B cell (primary cell): ENCODE measurements at regions not wholly inside any gene's neighbourhood (a gene's known extent, or its start where the extent isn't known, plus 50 kb on each side); places are given as distances from the start of the nearest gene placed in this dataset.

Experiments used
- ATAC-seq: fragments of 200-7000 bp; cut with Tn5 transposase; one replicate; pipeline ENCODE4 v1.10.0; 2021; ENCODE audit warnings: low read depth, mild to moderate bottlenecking, moderate number of reproducible peaks, moderate library complexity
- CTCF ChIA-PET: fragments of 350-600 bp; sonication (Branson Sonifier 250); formaldehyde crosslinking; loops from one replicate; lab custom pipeline; 2021; ENCODE audit warnings: antibody characterized with exemption, inconsistent platforms; lab: Charles Lee
- POLR2A ChIA-PET: fragments of 350-600 bp; sonication (Branson Sonifier 250); formaldehyde crosslinking; loops from one replicate; lab custom pipeline; 2021; ENCODE audit warnings: antibody characterized with exemption; lab: Charles Lee
- DNase-seq: peaks from one replicate; pipeline ENCODE4 v3.0.0; 2013
- H2AFZ ChIP-seq: 2 replicates; pipeline ENCODE4 v1.6.1; 2012; ENCODE audit warnings: mild to moderate bottlenecking, low read depth, low read length; ENCODE audit not compliant: insufficient read depth, poor library complexity, severe bottlenecking
- H3K27ac ChIP-seq, 2 donors: 1 replicate in 1 of 2; 2 replicates in 1 of 2; pipeline ENCODE4 v1.5.1; 2012 to 2013; ENCODE audit warnings: low read length in 2 of 2, mild to moderate bottlenecking in 2 of 2, moderate library complexity in 1 of 2
- H3K27me3 ChIP-seq, 4 experiments: fragments of 200-600 bp in 1 of 4; sonication (generic) in 1 of 4; replicated peaks in 1 of 4; 1 replicate in 2 of 4; 2 replicates in 2 of 4; pipeline versions ENCODE4 v1.6.1 to v1.7.0; 2013 to 2016; ENCODE audit warnings: low read length in 3 of 4, mild to moderate bottlenecking in 2 of 4, mixed read lengths in 1 of 4, moderate library complexity in 1 of 4; ENCODE audit not compliant: insufficient read depth in 4 of 4, control insufficient read depth in 3 of 4; ENCODE audit errors: control extremely low read depth in 1 of 4
- H3K36me3 ChIP-seq, 2 experiments: replicated peaks in 1 of 2; 1 replicate in 1 of 2; 2 replicates in 1 of 2; pipeline versions ENCODE4 v1.6.1 to v1.7.1; 2013; ENCODE audit warnings: low read length in 1 of 2; ENCODE audit not compliant: insufficient read depth in 2 of 2, control insufficient read depth in 1 of 2; ENCODE audit errors: control extremely low read depth in 1 of 2, extremely low read depth in 1 of 2
- H3K4me1 ChIP-seq, 2 donors: fragments of 200-600 bp in 1 of 2; sonication (generic) in 1 of 2; 1 replicate in 1 of 2; 2 replicates in 1 of 2; pipeline versions ENCODE4 v1.5.1 to v1.6.1; 2013 to 2017; ENCODE audit warnings: low read length in 2 of 2; ENCODE audit not compliant: control insufficient read depth in 2 of 2, insufficient read depth in 2 of 2
- H3K4me2 ChIP-seq: replicated peaks from 2 replicates; pipeline ENCODE3; 2012; ENCODE audit warnings: mild to moderate bottlenecking, low read depth, low read length; ENCODE audit not compliant: poor library complexity, severe bottlenecking
- H3K4me3 ChIP-seq, 5 experiments: fragments of 200-600 bp in 1 of 5; sonication (generic) in 1 of 5; 1 replicate in 3 of 5; 2 replicates in 2 of 5; pipeline versions ENCODE4 v1.5.1 to v1.7.0; 2011 to 2016; ENCODE audit warnings: low read length in 4 of 5, mild to moderate bottlenecking in 4 of 5, low read depth in 2 of 5, control low read depth in 1 of 5, moderate library complexity in 1 of 5; ENCODE audit not compliant: insufficient read depth in 1 of 5; ENCODE audit errors: control extremely low read depth in 1 of 5, extremely low read depth in 1 of 5
- H3K79me2 ChIP-seq: fragments of 200-600 bp; sonication (generic); one replicate; pipeline ENCODE4 v1.6.0; 2016; ENCODE audit warnings: low read length; ENCODE audit not compliant: control insufficient read depth, insufficient read depth
- H3K9ac ChIP-seq: fragments of 200-600 bp; sonication (generic); 2 replicates; pipeline ENCODE4 v1.6.1; 2017; ENCODE audit warnings: mild to moderate bottlenecking, low read length, moderate library complexity
- H3K9me3 ChIP-seq, 3 donors: one replicate each; pipeline versions ENCODE4 v1.6.1 to v1.7.1; 2013; ENCODE audit warnings: low read length in 2 of 3; ENCODE audit not compliant: control insufficient read depth in 2 of 3, insufficient read depth in 1 of 3; ENCODE audit errors: control extremely low read depth in 1 of 3
- H4K20me1 ChIP-seq: 2 replicates; pipeline ENCODE4 v1.6.0; 2012; ENCODE audit warnings: mild to moderate bottlenecking, low read length; ENCODE audit not compliant: insufficient read depth, control insufficient read depth, poor library complexity, severe bottlenecking
- H3K27ac Mint-ChIP-seq: one replicate; pipeline ENCODE4 v1.8.0; 2021; ENCODE audit warnings: mixed read lengths
- H3K27me3 Mint-ChIP-seq: one replicate; pipeline ENCODE4 v1.8.0; 2021; ENCODE audit warnings: mixed read lengths
- H3K4me1 Mint-ChIP-seq: one replicate; pipeline ENCODE4 v1.8.0; 2021; ENCODE audit warnings: mixed read lengths
- H3K4me3 Mint-ChIP-seq: one replicate; pipeline ENCODE4 v1.8.0; 2021; ENCODE audit warnings: mixed read lengths
- H3K9me3 Mint-ChIP-seq: one replicate; pipeline ENCODE4 v1.8.0; 2022; ENCODE audit warnings: mixed read lengths; ENCODE audit not compliant: insufficient read depth
- EZH2 ChIP-seq: IDR thresholded peaks from 2 replicates; pipeline ENCODE4 v1.6.1; 2012; ENCODE audit warnings: borderline replicate concordance, low read depth, mild to moderate bottlenecking, moderate library complexity, low read length; ENCODE audit not compliant: insufficient read depth, poor library complexity, severe bottlenecking
- WGBS: methylation state at CpG from one replicate; pipeline ENCODE4 v1.1.5; 2013; ENCODE audit warnings: missing lambda C conversion rate; ENCODE audit not compliant: insufficient coverage; 5-methylcytosine and 5-hydroxymethylcytosine counted together
- intact Hi-C: fragments of 100-400 bp; cut with micrococcal nuclease; formaldehyde crosslinking; loops from one replicate; pipeline ENCODE4 v1.10.0; 2022
- TF ChIP-seq, protein P1 (sequence below): fragments of 200-600 bp; IDR thresholded peaks from one replicate; pipeline ENCODE4 v1.8.0; 2022; ENCODE audit warnings: antibody characterized with exemption, mild to moderate bottlenecking

DNA sequence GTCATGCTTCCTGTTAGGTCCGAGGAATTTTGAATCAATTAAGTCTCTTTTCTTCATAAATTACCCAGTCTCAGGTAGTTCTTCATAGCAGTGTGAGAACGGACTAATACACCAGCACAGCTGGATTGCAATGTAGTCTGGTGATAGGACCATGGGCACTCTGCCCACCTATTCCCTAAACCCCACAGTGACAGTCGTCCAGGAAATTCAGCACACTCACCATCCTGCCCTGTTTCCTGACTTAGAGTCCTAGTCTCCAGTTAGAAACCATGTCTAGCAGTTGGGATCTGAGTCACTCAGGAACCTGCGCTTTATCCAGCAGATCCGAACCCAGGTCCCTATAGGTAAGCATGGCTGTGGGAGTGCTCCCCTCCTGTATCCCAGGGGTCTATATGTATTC is 149.3 kb upstream of the TNR start:
- CTCF ChIA-PET, result no interaction called here
- H3K36me3 ChIP-seq, result no peaks in the 10 kb centered on the region
- Mint-ChIP-seq H3K27ac (no peak overlapping the region), H3K4me3 (no peak overlapping the region), H3K27me3 (peaks cover 4% of the 10 kb centered on the region), H3K9me3 (no peaks in the 10 kb centered on the region), H3K4me1 (no peaks in the 10 kb centered on the region)
- H3K4me2 ChIP-seq, result no peak overlapping the region
- intact Hi-C loops, result no loop called here
- no peaks in the 10 kb centered on the region for H4K20me1 ChIP-seq
- no peak overlapping the region for H3K4me3 ChIP-seq
- ATAC-seq (no peak), DNase-seq (no peak)
- H2AFZ ChIP-seq, result no peak overlapping the region
- POLR2A ChIA-PET, result no interaction called here
- peaks cover 0 to 9% (median 0%) of the 10 kb centered on the region in 3 donors for H3K9me3 ChIP-seq
- no peaks in the 10 kb centered on the region for H3K79me2 ChIP-seq
- no peaks in the 10 kb centered on the region for H3K4me1 ChIP-seq
- no peak overlapping the region for H3K27ac ChIP-seq
- H3K9ac ChIP-seq, result no peak overlapping the region
- H3K27me3 ChIP-seq, result no peaks in the 10 kb centered on the region
- TF ChIP-seq EZH2, result no peak
- TF ChIP-seq, protein P1, sequence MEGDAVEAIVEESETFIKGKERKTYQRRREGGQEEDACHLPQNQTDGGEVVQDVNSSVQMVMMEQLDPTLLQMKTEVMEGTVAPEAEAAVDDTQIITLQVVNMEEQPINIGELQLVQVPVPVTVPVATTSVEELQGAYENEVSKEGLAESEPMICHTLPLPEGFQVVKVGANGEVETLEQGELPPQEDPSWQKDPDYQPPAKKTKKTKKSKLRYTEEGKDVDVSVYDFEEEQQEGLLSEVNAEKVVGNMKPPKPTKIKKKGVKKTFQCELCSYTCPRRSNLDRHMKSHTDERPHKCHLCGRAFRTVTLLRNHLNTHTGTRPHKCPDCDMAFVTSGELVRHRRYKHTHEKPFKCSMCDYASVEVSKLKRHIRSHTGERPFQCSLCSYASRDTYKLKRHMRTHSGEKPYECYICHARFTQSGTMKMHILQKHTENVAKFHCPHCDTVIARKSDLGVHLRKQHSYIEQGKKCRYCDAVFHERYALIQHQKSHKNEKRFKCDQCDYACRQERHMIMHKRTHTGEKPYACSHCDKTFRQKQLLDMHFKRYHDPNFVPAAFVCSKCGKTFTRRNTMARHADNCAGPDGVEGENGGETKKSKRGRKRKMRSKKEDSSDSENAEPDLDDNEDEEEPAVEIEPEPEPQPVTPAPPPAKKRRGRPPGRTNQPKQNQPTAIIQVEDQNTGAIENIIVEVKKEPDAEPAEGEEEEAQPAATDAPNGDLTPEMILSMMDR, result no peak
- WGBS, result 40% methylated on average over 1 of the region's 5 CpGs

DNA sequence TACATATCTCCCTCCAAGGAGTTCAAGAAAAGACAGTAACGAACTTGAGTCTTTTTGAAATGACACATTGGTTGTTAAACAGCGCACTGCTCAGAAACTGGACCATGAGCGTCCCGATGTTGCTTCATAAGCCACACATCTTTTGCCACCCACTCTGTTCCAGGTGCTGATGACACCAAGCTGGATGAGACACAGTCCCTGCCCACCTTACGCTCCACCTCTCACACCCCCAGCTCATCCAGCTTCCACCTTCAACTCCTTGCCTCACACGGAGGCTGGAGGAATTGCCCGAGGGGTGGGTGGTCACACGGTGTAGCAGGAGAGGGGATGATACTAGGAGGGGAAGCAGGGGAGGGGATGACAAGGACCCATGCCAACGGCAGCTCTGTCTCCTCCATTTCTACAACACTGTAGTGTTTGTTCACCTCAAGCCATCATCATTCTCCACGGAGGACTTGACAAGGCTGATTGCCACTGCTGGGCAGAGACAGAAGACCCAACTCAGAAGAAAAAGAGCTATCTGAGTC is 148.5 kb upstream of the TNR start:
- Histone ChIP-seq H3K27ac (no peak overlapping the region), H3K4me3 (no peak overlapping the region), H2AFZ (no peak overlapping the region), H3K79me2 (no peaks in the 10 kb centered on the region), H4K20me1 (no peaks in the 10 kb centered on the region), H3K4me1 (no peaks in the 10 kb centered on the region), H3K36me3 (no peaks in the 10 kb centered on the region), H3K27me3 (no peaks in the 10 kb centered on the region), H3K9ac (no peak overlapping the region), H3K4me2 (no peak overlapping the region), H3K9me3 (peaks cover 0 to 9% (median 0%) of the 10 kb centered on the region in 3 donors)
- DNase-seq, result no peak
- ChIA-PET CTCF (no interaction called here), POLR2A (no interaction called here)
- WGBS, result 93% methylated on average over 6 of the region's 10 CpGs
- H3K27ac Mint-ChIP-seq, result no peak overlapping the region
- intact Hi-C loops, result no loop called here
- H3K27me3 Mint-ChIP-seq, result peaks cover 4% of the 10 kb centered on the region
- H3K9me3 Mint-ChIP-seq, result no peaks in the 10 kb centered on the region
- H3K4me3 Mint-ChIP-seq, result no peak overlapping the region
- no peaks in the 10 kb centered on the region for H3K4me1 Mint-ChIP-seq
- no peak for ATAC-seq
- TF ChIP-seq, protein P1, result no peak
- no peak for TF ChIP-seq EZH2
